ENCODE measurements at regions not wholly inside any gene's neighbourhood (a gene's known extent, or its start where the extent isn't known, plus 50 kb on each side); places are given as distances from the start of the nearest gene placed in this dataset.

DNA sequence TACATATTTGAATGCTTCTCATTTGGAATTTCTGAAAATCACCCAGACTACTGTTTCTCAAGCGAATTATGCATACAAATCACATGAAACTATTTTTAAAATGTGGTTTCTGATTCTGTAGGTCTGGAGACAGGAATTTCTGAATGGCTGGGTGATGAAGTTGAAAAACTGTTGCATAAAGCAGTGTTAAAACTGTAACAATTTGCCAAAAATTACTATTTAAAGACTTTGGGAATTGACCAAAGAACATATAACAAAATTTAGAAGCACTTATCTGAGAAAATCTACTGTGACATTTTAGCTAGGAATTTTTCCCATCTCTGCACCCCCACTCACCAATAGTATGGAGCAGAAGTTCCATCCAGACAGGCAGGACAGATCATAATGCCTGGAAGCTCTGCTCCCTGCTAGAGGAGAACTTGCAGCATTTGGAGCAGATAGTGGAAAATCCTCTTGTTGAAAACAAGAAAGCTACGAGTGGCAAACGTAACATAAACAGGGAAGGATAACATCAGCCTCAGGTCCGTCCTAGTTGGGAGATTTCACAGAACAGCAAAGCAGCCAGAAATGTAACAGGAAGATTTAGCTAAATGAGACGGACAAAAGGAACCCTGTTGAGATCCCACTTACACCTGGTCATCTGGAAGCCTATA, 132.3 kb upstream of the MCTP2 start:
- DNase-seq (ENCODE audit: extremely low spot score), result no peak
- ChIA-PET CTCF (interaction anchor here (1.0 to 1.6 kb wide), 3 partner anchors 18 to 21 kb away, joined by 3 to 5 read pairs (median 4); no protein-coding TSS in a partner anchor), POLR2A (no interaction called here)
- no peak for TF ChIP-seq CTCF (IDR thresholded peaks at IDR 0.05; ENCODE audit: control extremely low read depth, extremely low read depth, low read depth, missing control alignments)

GRCh38 chr15:94097552-94097951, 133.8 kb upstream of the MCTP2 start:
- TF ChIP-seq CTCF (IDR thresholded peaks at IDR 0.05; ENCODE audit: control extremely low read depth, extremely low read depth, low read depth, missing control alignments), result no peak
- DNase-seq (ENCODE audit: extremely low spot score), result no peak
- ChIA-PET POLR2A (no interaction called here), CTCF (interaction anchor here (1.8 kb wide), 1 partner anchor 22 kb away, joined by 6 read pairs; no protein-coding TSS in a partner anchor)

- ChIA-PET POLR2A (no interaction called here), CTCF (no interaction called here)
- DNase-seq (ENCODE audit: extremely low spot score), result no peak
- no peak for TF ChIP-seq CTCF (IDR thresholded peaks at IDR 0.05; ENCODE audit: control extremely low read depth, extremely low read depth, low read depth, missing control alignments)
Measured at GRCh38 chr15:94094310-94094709, 137.1 kb upstream of the MCTP2 start.

GRCh38 chr15:94086341-94086740, 145.0 kb upstream of the MCTP2 start:
- no peak for DNase-seq (ENCODE audit: extremely low spot score)
- no peak for TF ChIP-seq CTCF (IDR thresholded peaks at IDR 0.05; ENCODE audit: control extremely low read depth, extremely low read depth, low read depth, missing control alignments)
- ChIA-PET CTCF (no interaction called here), POLR2A (no interaction called here)

DNA sequence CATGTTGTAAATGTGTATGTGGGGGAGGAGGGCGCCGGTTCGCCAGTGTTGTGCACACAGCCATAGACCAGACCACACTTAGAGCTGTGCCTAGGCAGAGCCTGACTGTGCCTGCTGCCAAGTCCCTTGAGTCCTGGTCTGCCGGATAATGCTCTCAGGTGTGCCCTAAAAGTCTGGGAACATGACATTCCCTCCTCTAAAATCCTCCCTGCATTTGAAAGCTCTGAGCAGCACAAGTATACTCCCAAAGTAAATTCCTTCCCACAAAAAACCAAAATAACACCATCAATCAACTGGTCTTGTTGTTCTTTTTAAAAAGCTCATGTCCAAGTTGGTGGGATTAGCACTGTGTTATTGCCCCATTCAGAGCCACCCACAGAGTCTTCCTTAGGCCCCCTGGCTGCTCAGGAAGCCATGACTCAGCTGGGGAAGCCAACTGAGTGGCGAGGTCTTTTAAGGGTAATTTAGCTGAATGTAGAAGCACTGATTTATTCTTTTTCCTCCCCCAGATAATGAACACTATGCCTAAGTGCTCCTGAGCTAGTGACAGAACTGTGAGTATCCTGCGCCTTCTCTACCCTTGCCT, 147.8 kb upstream of the MCTP2 start:
- ChIA-PET POLR2A (no interaction called here), CTCF (interaction anchor here (1.4 kb wide), 1 partner anchor 28 kb away, joined by 3 read pairs; no protein-coding TSS in a partner anchor)
- TF ChIP-seq CTCF (IDR thresholded peaks at IDR 0.05; ENCODE audit: control extremely low read depth, extremely low read depth, low read depth, missing control alignments), result no peak
- DNase-seq (ENCODE audit: extremely low spot score), result no peak

DNA sequence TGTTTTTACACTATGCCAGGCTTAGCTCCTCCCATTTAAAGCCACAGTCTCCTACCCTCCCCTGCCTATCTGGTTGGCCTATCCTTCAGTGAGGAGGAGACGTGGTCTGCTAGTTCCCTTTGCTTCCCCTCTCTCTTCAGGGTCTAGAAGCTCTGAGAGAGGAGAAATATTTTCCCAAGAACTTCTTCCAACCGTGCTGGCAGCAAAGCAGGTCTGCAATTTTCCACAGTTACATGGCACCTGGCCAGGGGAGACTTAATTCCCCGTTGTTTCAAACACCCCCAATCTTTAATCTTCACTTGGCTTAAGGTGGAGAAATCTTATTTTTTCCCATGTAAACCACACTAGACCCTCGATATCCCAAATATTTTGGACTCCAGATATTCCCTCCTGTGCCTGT, 149.5 kb upstream of the MCTP2 start:
- POLR2A ChIA-PET, result no interaction called here
- DNase-seq (ENCODE audit: extremely low spot score), result no peak
- CTCF ChIA-PET, result no interaction called here
- no peak for TF ChIP-seq CTCF (IDR thresholded peaks at IDR 0.05; ENCODE audit: control extremely low read depth, extremely low read depth, low read depth, missing control alignments)

Measured in GM10248 (cell line).